K562 (cell line): ENCODE measurements at regions not wholly inside any gene's neighbourhood (a gene's known extent, or its start where the extent isn't known, plus 50 kb on each side); places are given as distances from the start of the nearest gene placed in this dataset.
"Not testable (repeated sequence)": the region's sequence is repeated elsewhere in the genome, so short reads cannot be mapped to it uniquely, and the experiment has no call there.

Source experiments
- ATAC-seq: fragments of 200-7000 bp; cut with Tn5 transposase; 3 replicates; pipeline ENCODE4 v1.9.1; 2020; ENCODE audit warnings: moderate library complexity
- BruUV-seq: library from RNA; stranded (reverse); fragments of 400-500 nt; replicated peaks from 2 replicates; lab custom pipeline; 2021; lab: Mats Ljungman, UMichigan
- CTCF ChIA-PET: fragments of 300-600 bp; formaldehyde crosslinking; extraction: SDS; loops from one replicate; lab custom pipeline; 2021; ENCODE audit warnings: low intra/inter-chr PET ratio; lab: Yijun Ruan, JAX
- POLR2A ChIA-PET: fragments of 300-600, 350-650 bp; sonication (Branson Sonifier 250); formaldehyde crosslinking; extraction: SDS; loops from one replicate; lab custom pipeline; 2021; ENCODE audit warnings: antibody characterized with exemption, inconsistent platforms; lab: Yijun Ruan, JAX
- DNase-seq, 4 experiments: peaks; one replicate each; pipeline versions ENCODE4 v3.0.0 to v3.0.0-alpha.2; 2011 to 2018; ENCODE audit warnings: low spot score in 3 of 4, mixed read lengths in 3 of 4; ENCODE audit errors: extremely low read depth in 1 of 4
- FAIRE-seq: peaks from 2 replicates; lab custom pipeline; 2011; peaks lifted over from hg19 to GRCh38; lab: Jason Lieb, UNC
- H2AFZ ChIP-seq: 2 replicates; pipeline ENCODE4 v1.6.0; 2011; ENCODE audit warnings: low read depth, low read length, control low read depth, inconsistent platforms
- H3K27ac ChIP-seq: fragments of 200-600 bp; 3 replicates; pipeline ENCODE4 v1.8.0; 2011; ENCODE audit warnings: low read depth, mild to moderate bottlenecking, control low read depth, inconsistent platforms, low read length, moderate library complexity, mixed read lengths; ENCODE audit errors: extremely low read depth
- H3K27me3 ChIP-seq, 2 experiments: fragments of 300-600 bp in 1 of 2; 2 replicates in 1 of 2; 3 replicates in 1 of 2; pipeline versions ENCODE4 v1.6.0 to v1.8.0; 2011; ENCODE audit warnings: inconsistent platforms in 2 of 2, low read length in 2 of 2, mild to moderate bottlenecking in 1 of 2, mixed read lengths in 1 of 2, moderate library complexity in 1 of 2; ENCODE audit not compliant: control insufficient read depth in 2 of 2, insufficient read depth in 2 of 2
- H3K36me3 ChIP-seq: fragments of 300-600 bp; 3 replicates; pipeline ENCODE4 v1.8.0; 2011; ENCODE audit warnings: mild to moderate bottlenecking, low read length, inconsistent platforms; ENCODE audit not compliant: control insufficient read depth, insufficient read depth
- H3K4me1 ChIP-seq, 2 experiments: fragments of 200-600 bp in 1 of 2; replicated peaks in 1 of 2; 2 replicates in 1 of 2; 3 replicates in 1 of 2; pipeline versions ENCODE4 v1.5.1 to v1.8.0; 2011; ENCODE audit warnings: inconsistent platforms in 2 of 2, low read length in 2 of 2, mild to moderate bottlenecking in 1 of 2, mixed read lengths in 1 of 2, moderate library complexity in 1 of 2; ENCODE audit not compliant: control insufficient read depth in 2 of 2, insufficient read depth in 2 of 2
- H3K4me2 ChIP-seq: 2 replicates; pipeline ENCODE4 v1.6.1; 2011; ENCODE audit warnings: low read length, control low read depth, inconsistent platforms, mixed read lengths; ENCODE audit not compliant: insufficient read depth
- H3K4me3 ChIP-seq: fragments of 200-600 bp; sonication (generic), shearing (Covaris generic); 2 replicates; pipeline ENCODE4 v1.5.1; 2016; ENCODE audit warnings: control low read depth, inconsistent platforms
- H3K79me2 ChIP-seq: fragments of 200-600 bp; 3 replicates; pipeline ENCODE4 v1.8.0; 2011; ENCODE audit warnings: low read length, inconsistent platforms; ENCODE audit not compliant: control insufficient read depth, insufficient read depth
- H3K9ac ChIP-seq, 2 experiments: 2 replicates each; pipeline versions ENCODE4 v1.6.0 to v1.6.1; 2011; ENCODE audit warnings: low read depth in 2 of 2, low read length in 2 of 2, control low read depth in 1 of 2, inconsistent platforms in 1 of 2, mild to moderate bottlenecking in 1 of 2, mixed read lengths in 1 of 2; ENCODE audit not compliant: insufficient read depth in 1 of 2
- H3K9me1 ChIP-seq: one replicate; pipeline ENCODE4 v1.6.0; 2011; ENCODE audit warnings: inconsistent platforms, mild to moderate bottlenecking, low read length, moderate library complexity; ENCODE audit not compliant: control insufficient read depth, insufficient read depth
- H3K9me3 ChIP-seq: replicated peaks from 2 replicates; pipeline ENCODE4 v1.5.1; 2011; ENCODE audit warnings: low read depth, low read length, inconsistent platforms; ENCODE audit not compliant: control insufficient read depth, insufficient read depth
- H4K20me1 ChIP-seq: replicated peaks from 2 replicates; pipeline ENCODE4 v1.6.1; 2011; ENCODE audit warnings: low read length, inconsistent platforms, mixed read lengths; ENCODE audit not compliant: control insufficient read depth, insufficient read depth
- BRF2 ChIP-seq: IDR thresholded peaks from 3 replicates; pipeline ENCODE4 v1.6.1; 2011; ENCODE audit warnings: borderline replicate concordance, mild to moderate bottlenecking; ENCODE audit not compliant: insufficient read length, insufficient read depth
- SRSF7 ChIP-seq: fragments of 200-400 bp; formaldehyde crosslinking; optimal IDR thresholded peaks from 2 replicates; pipeline ENCODE3; 2017; ENCODE audit warnings: mild to moderate bottlenecking, low read depth, low read length
- ZNF146 ChIP-seq: IDR thresholded peaks from one replicate; pipeline ENCODE4 v1.6.1; 2018; ENCODE audit warnings: missing compliant biosample characterization; ENCODE audit not compliant: unreplicated experiment
- WGBS: fragments of 100-300 bp; shearing (Covaris generic); methylation state at CpG from one replicate; pipeline ENCODE4 v1.1.6; 2016; ENCODE audit warnings: low coverage, mixed read lengths; ENCODE audit not compliant: insufficient coverage; ENCODE audit errors: missing lambda C conversion rate; 5-methylcytosine and 5-hydroxymethylcytosine counted together
- in situ Hi-C: fragments of 300-500 bp; cut with MboI; formaldehyde crosslinking; loops from 4 replicates; pipeline ENCODE4 v1.15.0; 2018; ENCODE audit warnings: inconsistent platforms, mixed read lengths
- intact Hi-C: fragments of 100-400 bp; cut with micrococcal nuclease; formaldehyde crosslinking; loops from 2 replicates; pipeline ENCODE4 v1.14.2; 2022

DNA sequence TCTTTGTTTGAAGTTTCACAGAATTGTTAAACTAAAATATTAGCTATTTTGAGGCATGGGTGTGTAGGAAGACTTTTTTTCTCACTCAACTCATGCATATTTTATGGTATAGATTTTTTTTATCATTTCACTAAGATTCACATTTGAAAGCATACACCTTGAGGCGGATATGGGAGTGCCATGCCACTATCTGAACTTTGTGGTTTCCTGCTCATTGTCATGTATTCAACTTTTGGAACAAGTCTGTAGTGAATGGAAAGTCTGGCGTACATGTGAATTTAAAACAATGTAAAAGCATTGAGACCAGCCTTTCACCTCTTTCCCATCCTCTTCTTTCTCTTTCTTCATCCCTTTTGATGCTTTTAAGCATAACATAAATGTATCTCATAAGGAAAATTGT lies 147.9 kb downstream of the TPBG start:
- CTCF ChIA-PET = no interaction called here
- TF ChIP-seq BRF2 = no peak
- no peak for TF ChIP-seq SRSF7
- Histone ChIP-seq H3K36me3 (no peaks in the 10 kb centered on the region), H3K9me3 (no peaks in the 10 kb centered on the region), H3K79me2 (no peaks in the 10 kb centered on the region), H3K4me3 (no peak overlapping the region), H3K4me2 (no peak overlapping the region), H4K20me1 (no peaks in the 10 kb centered on the region), H3K9ac (no peak overlapping the region), H2AFZ (no peak overlapping the region), H3K9me1 (no peaks in the 10 kb centered on the region), H3K27me3 (no peaks in the 10 kb centered on the region), H3K4me1 (no peaks in the 10 kb centered on the region), H3K27ac (no peak overlapping the region)
- intact Hi-C loops = no loop called here
- DNase-seq = no peak
- no peak for ATAC-seq
- POLR2A ChIA-PET = interaction anchor here (1.0 kb wide), 1 partner anchor 18 kb away, joined by 5 read pairs; no protein-coding TSS in a partner anchor
- 6% methylated on average over 2 of the region's 2 CpGs for WGBS
- no peak for FAIRE-seq
- in situ Hi-C loops = no loop called here
- no TSS peak for BruUV-seq

GRCh38 chr6:82517896-82518295 lies 154.3 kb downstream of the TPBG start:
- CTCF ChIA-PET = not testable (repeated sequence)

More at GRCh38 chr6:82517896-82518295, 154.3 kb downstream of the TPBG start:
- intact Hi-C loops, ATAC-seq, H3K9ac ChIP-seq, in situ Hi-C loops, H3K79me2 ChIP-seq, H3K4me1 ChIP-seq, H3K27ac ChIP-seq, H3K4me3 ChIP-seq, H4K20me1 ChIP-seq, H2AFZ ChIP-seq, FAIRE-seq, H3K27me3 ChIP-seq, DNase-seq, H3K9me3 ChIP-seq, BruUV-seq, H3K36me3 ChIP-seq, H3K4me2 ChIP-seq, POLR2A ChIA-PET, H3K9me1 ChIP-seq: not testable (repeated sequence)
- 3% methylated on average over 4 of the region's 4 CpGs for WGBS
- peak; percentile 79 for TF ChIP-seq ZNF146 (CRISPR knock-in tag)
